ENCODE measurements at regions not wholly inside any gene's neighbourhood (a gene's known extent, or its start where the extent isn't known, plus 50 kb on each side); places are given as distances from the start of the nearest gene placed in this dataset.
A peak's percentile ranks its signal among the peaks of the same experiment; 100 is the strongest.

- Mint-ChIP-seq H3K27me3 (ENCODE audit: low read depth) (no peaks in the 10 kb centered on the region), H3K4me3 (ENCODE audit: unreplicated experiment) (no peak overlapping the region), H3K27ac (ENCODE audit: unreplicated experiment) (peak overlapping the region; percentile 60), H3K4me1 (ENCODE audit: low read depth) (peaks cover 23% of the 10 kb centered on the region), H3K9me3 (ENCODE audit: low read depth) (no peaks in the 10 kb centered on the region), H3K36me3 (ENCODE audit: low read depth) (no peaks in the 10 kb centered on the region)
- TF ChIP-seq, protein P1, sequence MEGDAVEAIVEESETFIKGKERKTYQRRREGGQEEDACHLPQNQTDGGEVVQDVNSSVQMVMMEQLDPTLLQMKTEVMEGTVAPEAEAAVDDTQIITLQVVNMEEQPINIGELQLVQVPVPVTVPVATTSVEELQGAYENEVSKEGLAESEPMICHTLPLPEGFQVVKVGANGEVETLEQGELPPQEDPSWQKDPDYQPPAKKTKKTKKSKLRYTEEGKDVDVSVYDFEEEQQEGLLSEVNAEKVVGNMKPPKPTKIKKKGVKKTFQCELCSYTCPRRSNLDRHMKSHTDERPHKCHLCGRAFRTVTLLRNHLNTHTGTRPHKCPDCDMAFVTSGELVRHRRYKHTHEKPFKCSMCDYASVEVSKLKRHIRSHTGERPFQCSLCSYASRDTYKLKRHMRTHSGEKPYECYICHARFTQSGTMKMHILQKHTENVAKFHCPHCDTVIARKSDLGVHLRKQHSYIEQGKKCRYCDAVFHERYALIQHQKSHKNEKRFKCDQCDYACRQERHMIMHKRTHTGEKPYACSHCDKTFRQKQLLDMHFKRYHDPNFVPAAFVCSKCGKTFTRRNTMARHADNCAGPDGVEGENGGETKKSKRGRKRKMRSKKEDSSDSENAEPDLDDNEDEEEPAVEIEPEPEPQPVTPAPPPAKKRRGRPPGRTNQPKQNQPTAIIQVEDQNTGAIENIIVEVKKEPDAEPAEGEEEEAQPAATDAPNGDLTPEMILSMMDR (IDR thresholded peaks at IDR 0.05): no peak
- no peak for DNase-seq (ENCODE audit: low spot score)
Measured at GRCh38 chr12:76611533-76611932, 52.0 kb upstream of the OSBPL8 start.

GRCh38 chr12:76614364-76614763 is 54.8 kb upstream of the OSBPL8 start:
- no peak overlapping the region for H3K27ac Mint-ChIP-seq (ENCODE audit: unreplicated experiment)
- no peak overlapping the region for H3K4me3 Mint-ChIP-seq (ENCODE audit: unreplicated experiment)
- TF ChIP-seq, protein P1 (IDR thresholded peaks at IDR 0.05): no peak
- H3K27me3 Mint-ChIP-seq (ENCODE audit: low read depth): no peaks in the 10 kb centered on the region
- no peak for DNase-seq (ENCODE audit: low spot score)
- H3K4me1 Mint-ChIP-seq (ENCODE audit: low read depth): peaks cover 23% of the 10 kb centered on the region
- no peaks in the 10 kb centered on the region for H3K9me3 Mint-ChIP-seq (ENCODE audit: low read depth)
- no peaks in the 10 kb centered on the region for H3K36me3 Mint-ChIP-seq (ENCODE audit: low read depth)

DNA sequence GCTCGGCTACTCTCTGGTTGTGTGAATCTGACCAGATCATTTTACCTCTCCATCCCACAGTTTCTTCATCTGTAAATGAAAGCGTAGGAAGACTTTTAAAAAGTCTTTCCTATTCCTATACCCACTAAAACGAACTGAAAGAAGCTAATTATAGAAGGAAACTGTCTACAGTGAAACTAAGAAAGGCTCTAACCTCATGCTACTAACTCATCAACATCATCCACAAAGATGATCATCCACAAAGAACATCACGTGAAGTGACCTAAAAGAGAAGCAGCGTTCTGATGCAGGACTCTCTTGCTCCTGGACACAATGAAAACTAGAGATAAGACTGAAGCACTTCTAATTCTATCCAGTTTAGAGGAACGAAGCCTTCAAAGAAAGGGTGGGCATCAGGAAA is 58.5 kb upstream of the OSBPL8 start:
- Mint-ChIP-seq H3K36me3 (ENCODE audit: low read depth) (no peaks in the 10 kb centered on the region), H3K4me1 (ENCODE audit: low read depth) (peaks cover 5% of the 10 kb centered on the region), H3K9me3 (ENCODE audit: low read depth) (no peaks in the 10 kb centered on the region)

DNA sequence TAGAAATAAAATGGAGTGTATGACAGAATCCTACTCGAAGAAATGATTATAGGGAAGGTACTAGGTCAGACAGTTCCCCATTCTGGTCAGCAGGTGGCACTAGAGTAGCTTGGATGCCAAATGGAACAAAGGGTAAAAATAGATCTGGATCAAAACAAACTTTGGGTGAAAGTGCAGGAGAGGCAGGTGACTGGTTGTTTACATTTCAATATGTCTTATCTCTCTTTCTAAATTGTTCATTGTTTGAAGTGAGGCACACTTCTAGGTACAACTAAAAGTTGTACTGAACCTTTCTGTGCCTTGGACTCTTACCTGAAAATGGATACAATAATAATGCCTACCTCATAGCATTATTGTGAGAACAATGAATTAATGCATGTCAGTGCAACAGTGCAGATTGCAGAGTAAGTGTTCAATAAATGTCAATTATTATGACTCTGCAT is 62.0 kb upstream of the OSBPL8 start:
- Mint-ChIP-seq H3K4me3 (ENCODE audit: unreplicated experiment) (no peak overlapping the region), H3K27me3 (ENCODE audit: low read depth) (no peaks in the 10 kb centered on the region), H3K9me3 (ENCODE audit: low read depth) (no peaks in the 10 kb centered on the region), H3K4me1 (ENCODE audit: low read depth) (peaks cover 5% of the 10 kb centered on the region), H3K27ac (ENCODE audit: unreplicated experiment) (no peak overlapping the region), H3K36me3 (ENCODE audit: low read depth) (no peaks in the 10 kb centered on the region)
- no peak for DNase-seq (ENCODE audit: low spot score)
- TF ChIP-seq, protein P1 (IDR thresholded peaks at IDR 0.05): peak; percentile 99

More for the DNA sequence above, 58.5 kb upstream of the OSBPL8 start:
- Mint-ChIP-seq H3K27me3 (ENCODE audit: low read depth) (no peaks in the 10 kb centered on the region), H3K4me3 (ENCODE audit: unreplicated experiment) (no peak overlapping the region), H3K27ac (ENCODE audit: unreplicated experiment) (no peak overlapping the region)
- TF ChIP-seq, protein P1 (IDR thresholded peaks at IDR 0.05): no peak
- DNase-seq (ENCODE audit: low spot score): no peak

DNA sequence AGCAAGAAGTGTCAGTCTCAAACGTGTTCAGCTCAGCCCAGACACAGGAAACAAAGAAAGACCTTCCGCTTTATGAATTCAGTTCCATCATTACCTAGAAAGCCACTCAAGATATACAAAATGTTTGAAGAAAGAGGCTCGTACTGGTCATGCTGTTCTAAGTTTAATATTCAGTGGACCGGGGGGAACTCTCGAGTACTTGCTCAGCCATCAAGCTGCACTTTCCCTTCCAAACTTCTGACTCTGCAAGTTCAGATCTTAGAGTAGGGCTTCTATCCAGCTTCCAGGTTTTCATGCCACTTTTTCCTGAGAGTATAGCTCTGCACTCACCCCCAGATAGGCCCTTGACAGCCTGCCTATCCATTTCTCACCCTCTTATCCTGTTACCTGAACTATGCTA is 62.8 kb upstream of the OSBPL8 start:
- Mint-ChIP-seq H3K9me3 (ENCODE audit: low read depth) (no peaks in the 10 kb centered on the region), H3K27me3 (ENCODE audit: low read depth) (no peaks in the 10 kb centered on the region), H3K36me3 (ENCODE audit: low read depth) (no peaks in the 10 kb centered on the region), H3K4me1 (ENCODE audit: low read depth) (peaks cover 5% of the 10 kb centered on the region), H3K4me3 (ENCODE audit: unreplicated experiment) (no peak overlapping the region), H3K27ac (ENCODE audit: unreplicated experiment) (no peak overlapping the region)
- TF ChIP-seq, protein P1 (IDR thresholded peaks at IDR 0.05): no peak
- DNase-seq (ENCODE audit: low spot score): no peak

All from chondrocyte (in vitro differentiated cells).